B cell (primary cell): ENCODE measurements at regions not wholly inside any gene's neighbourhood (a gene's known extent, or its start where the extent isn't known, plus 50 kb on each side); places are given as distances from the start of the nearest gene placed in this dataset.

Experiments used
- ATAC-seq: fragments of 200-7000 bp; cut with Tn5 transposase; one replicate; pipeline ENCODE4 v1.10.0; 2021; ENCODE audit warnings: low read depth, mild to moderate bottlenecking, moderate number of reproducible peaks, moderate library complexity
- CTCF ChIA-PET: fragments of 350-600 bp; sonication (Branson Sonifier 250); formaldehyde crosslinking; loops from one replicate; lab custom pipeline; 2021; ENCODE audit warnings: antibody characterized with exemption, inconsistent platforms; lab: Charles Lee
- POLR2A ChIA-PET: fragments of 350-600 bp; sonication (Branson Sonifier 250); formaldehyde crosslinking; loops from one replicate; lab custom pipeline; 2021; ENCODE audit warnings: antibody characterized with exemption; lab: Charles Lee
- DNase-seq: peaks from one replicate; pipeline ENCODE4 v3.0.0; 2013
- H2AFZ ChIP-seq: 2 replicates; pipeline ENCODE4 v1.6.1; 2012; ENCODE audit warnings: mild to moderate bottlenecking, low read depth, low read length; ENCODE audit not compliant: insufficient read depth, poor library complexity, severe bottlenecking
- H3K27ac ChIP-seq, 2 donors: 1 replicate in 1 of 2; 2 replicates in 1 of 2; pipeline ENCODE4 v1.5.1; 2012 to 2013; ENCODE audit warnings: low read length in 2 of 2, mild to moderate bottlenecking in 2 of 2, moderate library complexity in 1 of 2
- H3K27me3 ChIP-seq, 4 experiments: fragments of 200-600 bp in 1 of 4; sonication (generic) in 1 of 4; replicated peaks in 1 of 4; 1 replicate in 2 of 4; 2 replicates in 2 of 4; pipeline versions ENCODE4 v1.6.1 to v1.7.0; 2013 to 2016; ENCODE audit warnings: low read length in 3 of 4, mild to moderate bottlenecking in 2 of 4, mixed read lengths in 1 of 4, moderate library complexity in 1 of 4; ENCODE audit not compliant: insufficient read depth in 4 of 4, control insufficient read depth in 3 of 4; ENCODE audit errors: control extremely low read depth in 1 of 4
- H3K36me3 ChIP-seq, 2 experiments: replicated peaks in 1 of 2; 1 replicate in 1 of 2; 2 replicates in 1 of 2; pipeline versions ENCODE4 v1.6.1 to v1.7.1; 2013; ENCODE audit warnings: low read length in 1 of 2; ENCODE audit not compliant: insufficient read depth in 2 of 2, control insufficient read depth in 1 of 2; ENCODE audit errors: control extremely low read depth in 1 of 2, extremely low read depth in 1 of 2
- H3K4me1 ChIP-seq, 2 donors: fragments of 200-600 bp in 1 of 2; sonication (generic) in 1 of 2; 1 replicate in 1 of 2; 2 replicates in 1 of 2; pipeline versions ENCODE4 v1.5.1 to v1.6.1; 2013 to 2017; ENCODE audit warnings: low read length in 2 of 2; ENCODE audit not compliant: control insufficient read depth in 2 of 2, insufficient read depth in 2 of 2
- H3K4me2 ChIP-seq: replicated peaks from 2 replicates; pipeline ENCODE3; 2012; ENCODE audit warnings: mild to moderate bottlenecking, low read depth, low read length; ENCODE audit not compliant: poor library complexity, severe bottlenecking
- H3K4me3 ChIP-seq, 5 experiments: fragments of 200-600 bp in 1 of 5; sonication (generic) in 1 of 5; 1 replicate in 3 of 5; 2 replicates in 2 of 5; pipeline versions ENCODE4 v1.5.1 to v1.7.0; 2011 to 2016; ENCODE audit warnings: low read length in 4 of 5, mild to moderate bottlenecking in 4 of 5, low read depth in 2 of 5, control low read depth in 1 of 5, moderate library complexity in 1 of 5; ENCODE audit not compliant: insufficient read depth in 1 of 5; ENCODE audit errors: control extremely low read depth in 1 of 5, extremely low read depth in 1 of 5
- H3K79me2 ChIP-seq: fragments of 200-600 bp; sonication (generic); one replicate; pipeline ENCODE4 v1.6.0; 2016; ENCODE audit warnings: low read length; ENCODE audit not compliant: control insufficient read depth, insufficient read depth
- H3K9ac ChIP-seq: fragments of 200-600 bp; sonication (generic); 2 replicates; pipeline ENCODE4 v1.6.1; 2017; ENCODE audit warnings: mild to moderate bottlenecking, low read length, moderate library complexity
- H3K9me3 ChIP-seq, 3 donors: one replicate each; pipeline versions ENCODE4 v1.6.1 to v1.7.1; 2013; ENCODE audit warnings: low read length in 2 of 3; ENCODE audit not compliant: control insufficient read depth in 2 of 3, insufficient read depth in 1 of 3; ENCODE audit errors: control extremely low read depth in 1 of 3
- H4K20me1 ChIP-seq: 2 replicates; pipeline ENCODE4 v1.6.0; 2012; ENCODE audit warnings: mild to moderate bottlenecking, low read length; ENCODE audit not compliant: insufficient read depth, control insufficient read depth, poor library complexity, severe bottlenecking
- H3K27ac Mint-ChIP-seq: one replicate; pipeline ENCODE4 v1.8.0; 2021; ENCODE audit warnings: mixed read lengths
- H3K27me3 Mint-ChIP-seq: one replicate; pipeline ENCODE4 v1.8.0; 2021; ENCODE audit warnings: mixed read lengths
- H3K4me1 Mint-ChIP-seq: one replicate; pipeline ENCODE4 v1.8.0; 2021; ENCODE audit warnings: mixed read lengths
- H3K4me3 Mint-ChIP-seq: one replicate; pipeline ENCODE4 v1.8.0; 2021; ENCODE audit warnings: mixed read lengths
- H3K9me3 Mint-ChIP-seq: one replicate; pipeline ENCODE4 v1.8.0; 2022; ENCODE audit warnings: mixed read lengths; ENCODE audit not compliant: insufficient read depth
- CTCF ChIP-seq: fragments of 200-600 bp; IDR thresholded peaks from one replicate; pipeline ENCODE4 v1.8.0; 2022; ENCODE audit warnings: antibody characterized with exemption, mild to moderate bottlenecking
- EZH2 ChIP-seq: IDR thresholded peaks from 2 replicates; pipeline ENCODE4 v1.6.1; 2012; ENCODE audit warnings: borderline replicate concordance, low read depth, mild to moderate bottlenecking, moderate library complexity, low read length; ENCODE audit not compliant: insufficient read depth, poor library complexity, severe bottlenecking
- WGBS: methylation state at CpG from one replicate; pipeline ENCODE4 v1.1.5; 2013; ENCODE audit warnings: missing lambda C conversion rate; ENCODE audit not compliant: insufficient coverage; 5-methylcytosine and 5-hydroxymethylcytosine counted together
- intact Hi-C: fragments of 100-400 bp; cut with micrococcal nuclease; formaldehyde crosslinking; loops from one replicate; pipeline ENCODE4 v1.10.0; 2022

- H3K79me2 ChIP-seq = no peaks in the 10 kb centered on the region
- H4K20me1 ChIP-seq = no peaks in the 10 kb centered on the region
- Mint-ChIP-seq H3K9me3 (no peaks in the 10 kb centered on the region), H3K4me1 (no peaks in the 10 kb centered on the region), H3K27ac (no peak overlapping the region), H3K27me3 (no peaks in the 10 kb centered on the region), H3K4me3 (no peak overlapping the region)
- CTCF ChIA-PET = no interaction called here
- H3K4me3 ChIP-seq = no peak overlapping the region
- TF ChIP-seq EZH2 = no peak
- no peak for TF ChIP-seq CTCF
- H3K4me2 ChIP-seq = no peak overlapping the region
- ATAC-seq (no peak), DNase-seq (no peak)
- POLR2A ChIA-PET = no interaction called here
- no peaks in the 10 kb centered on the region for H3K4me1 ChIP-seq
- no peaks in the 10 kb centered on the region for H3K36me3 ChIP-seq
- H3K27me3 ChIP-seq = no peaks in the 10 kb centered on the region
- no CpG with 5 or more reads among the region's 1 CpG for WGBS
- H3K9ac ChIP-seq = no peak overlapping the region
- H2AFZ ChIP-seq = no peak overlapping the region
- intact Hi-C loops = no loop called here
- no peaks in the 10 kb centered on the region for H3K9me3 ChIP-seq
- no peak overlapping the region for H3K27ac ChIP-seq
Observed at GRCh38 chr16:73415286-73415685, 367.4 kb upstream of the ZFHX3 start.

GRCh38 chr16:73414638-73415037 lies 366.7 kb upstream of the ZFHX3 start:
- H4K20me1 ChIP-seq = no peaks in the 10 kb centered on the region
- no peak overlapping the region for H3K9ac ChIP-seq
- no peaks in the 10 kb centered on the region for H3K4me1 ChIP-seq
- H3K36me3 ChIP-seq = no peaks in the 10 kb centered on the region
- no peaks in the 10 kb centered on the region for H3K4me1 Mint-ChIP-seq
- WGBS = 77% methylated on average over 2 of the region's 5 CpGs
- no peak overlapping the region for H3K27ac ChIP-seq
- DNase-seq (no peak), ATAC-seq (no peak)
- no peak overlapping the region for H3K4me2 ChIP-seq
- H3K9me3 Mint-ChIP-seq = no peaks in the 10 kb centered on the region
- H3K4me3 Mint-ChIP-seq = no peak overlapping the region
- CTCF ChIA-PET = no interaction called here
- H3K27ac Mint-ChIP-seq = no peak overlapping the region
- H3K79me2 ChIP-seq = no peaks in the 10 kb centered on the region
- POLR2A ChIA-PET = no interaction called here
- H3K27me3 Mint-ChIP-seq = no peaks in the 10 kb centered on the region
- no peaks in the 10 kb centered on the region for H3K27me3 ChIP-seq
- no peak overlapping the region for H3K4me3 ChIP-seq
- H2AFZ ChIP-seq = no peak overlapping the region
- intact Hi-C loops = no loop called here
- no peak for TF ChIP-seq CTCF
- TF ChIP-seq EZH2 = no peak
- H3K9me3 ChIP-seq = no peaks in the 10 kb centered on the region
